B cell (primary cell): ENCODE measurements at regions not wholly inside any gene's neighbourhood (a gene's known extent, or its start where the extent isn't known, plus 50 kb on each side); places are given as distances from the start of the nearest gene placed in this dataset.

ENCODE experiments used
- EZH2 ChIP-seq: IDR thresholded peaks from 2 replicates; pipeline ENCODE4 v1.6.1; 2012; ENCODE audit warnings: borderline replicate concordance, low read depth, mild to moderate bottlenecking, moderate library complexity, low read length; ENCODE audit not compliant: insufficient read depth, poor library complexity, severe bottlenecking
- TF ChIP-seq, protein P1 (sequence below): fragments of 200-600 bp; IDR thresholded peaks from one replicate; pipeline ENCODE4 v1.8.0; 2022; ENCODE audit warnings: antibody characterized with exemption, mild to moderate bottlenecking

DNA sequence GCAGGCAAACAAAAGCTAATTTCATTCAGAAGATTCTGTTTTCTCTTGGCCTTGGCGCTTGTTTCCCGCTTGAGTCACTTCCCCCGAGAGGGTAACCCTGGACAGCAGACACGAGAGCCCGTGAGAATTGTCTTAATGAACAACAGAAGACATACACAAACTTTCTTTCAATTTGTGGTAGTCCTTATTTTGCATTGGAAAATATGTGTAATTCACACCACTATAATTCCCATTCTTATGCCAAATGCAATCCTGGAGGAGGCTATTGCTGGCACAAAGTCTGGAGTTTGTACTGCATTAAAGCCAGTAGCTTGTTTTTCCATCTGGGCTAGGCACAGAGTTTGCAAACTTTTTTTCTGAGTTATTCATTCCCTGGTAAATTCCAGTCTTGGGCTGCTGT is 109.8 kb upstream of the IVNS1ABP start:
- TF ChIP-seq, protein P1, sequence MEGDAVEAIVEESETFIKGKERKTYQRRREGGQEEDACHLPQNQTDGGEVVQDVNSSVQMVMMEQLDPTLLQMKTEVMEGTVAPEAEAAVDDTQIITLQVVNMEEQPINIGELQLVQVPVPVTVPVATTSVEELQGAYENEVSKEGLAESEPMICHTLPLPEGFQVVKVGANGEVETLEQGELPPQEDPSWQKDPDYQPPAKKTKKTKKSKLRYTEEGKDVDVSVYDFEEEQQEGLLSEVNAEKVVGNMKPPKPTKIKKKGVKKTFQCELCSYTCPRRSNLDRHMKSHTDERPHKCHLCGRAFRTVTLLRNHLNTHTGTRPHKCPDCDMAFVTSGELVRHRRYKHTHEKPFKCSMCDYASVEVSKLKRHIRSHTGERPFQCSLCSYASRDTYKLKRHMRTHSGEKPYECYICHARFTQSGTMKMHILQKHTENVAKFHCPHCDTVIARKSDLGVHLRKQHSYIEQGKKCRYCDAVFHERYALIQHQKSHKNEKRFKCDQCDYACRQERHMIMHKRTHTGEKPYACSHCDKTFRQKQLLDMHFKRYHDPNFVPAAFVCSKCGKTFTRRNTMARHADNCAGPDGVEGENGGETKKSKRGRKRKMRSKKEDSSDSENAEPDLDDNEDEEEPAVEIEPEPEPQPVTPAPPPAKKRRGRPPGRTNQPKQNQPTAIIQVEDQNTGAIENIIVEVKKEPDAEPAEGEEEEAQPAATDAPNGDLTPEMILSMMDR, result no peak
- no peak for TF ChIP-seq EZH2
